SHP77 treated with DMSO at 0.1 percent for 48 hours (cell line): ENCODE measurements at regions not wholly inside any gene's neighbourhood (a gene's known extent, or its start where the extent isn't known, plus 50 kb on each side); places are given as distances from the start of the nearest gene placed in this dataset.
"Not testable (repeated sequence)": the region's sequence is repeated elsewhere in the genome, so short reads cannot be mapped to it uniquely, and the experiment has no call there.

Source experiments
- DNase-seq: peaks from one replicate; lab custom pipeline; 2025; lab: John Stamatoyannopoulos, UW

GRCh38 chr1:5140136-5140535 is 485.7 kb downstream of the AJAP1 start:
- DNase-seq = no peak

- no peak for DNase-seq
These were observed 475.4 kb downstream of the AJAP1 start for GRCh38 chr1:5129746-5130355.

- no peak for DNase-seq
These were observed 470.8 kb downstream of the AJAP1 start for GRCh38 chr1:5125208-5125607.

- DNase-seq = no peak
These were observed 466.1 kb downstream of the AJAP1 start for GRCh38 chr1:5120559-5120958.

GRCh38 chr1:5119366-5120234 is 465.2 kb downstream of the AJAP1 start:
- no peak for DNase-seq

- DNase-seq = not testable (repeated sequence)
These were observed 464.4 kb downstream of the AJAP1 start for GRCh38 chr1:5118771-5119170.

GRCh38 chr1:5118292-5118691 is 463.9 kb downstream of the AJAP1 start:
- not testable (repeated sequence) for DNase-seq

- no peak for DNase-seq
These were observed 457.2 kb downstream of the AJAP1 start for GRCh38 chr1:5111581-5111980.

- DNase-seq = no peak
These were observed 456.1 kb downstream of the AJAP1 start for GRCh38 chr1:5110508-5110907.

- DNase-seq = no peak
These were observed 455.2 kb downstream of the AJAP1 start for GRCh38 chr1:5109633-5110032.

GRCh38 chr1:5108740-5109139 is 454.3 kb downstream of the AJAP1 start:
- DNase-seq = peak; percentile 72

- DNase-seq = no peak
These were observed 451.3 kb downstream of the AJAP1 start for GRCh38 chr1:5105744-5106143.

GRCh38 chr1:5099558-5099957 is 445.1 kb downstream of the AJAP1 start:
- peak; percentile 78 for DNase-seq

GRCh38 chr1:5098981-5099385 is 444.6 kb downstream of the AJAP1 start:
- DNase-seq = no peak

GRCh38 chr1:5093042-5093441 is 438.6 kb downstream of the AJAP1 start:
- no peak for DNase-seq

GRCh38 chr1:5084676-5085075 is 430.3 kb downstream of the AJAP1 start:
- DNase-seq = no peak

- no peak for DNase-seq
These were observed 412.8 kb downstream of the AJAP1 start for GRCh38 chr1:5067246-5067645.

GRCh38 chr1:5053744-5054143 is 399.3 kb downstream of the AJAP1 start:
- no peak for DNase-seq

- DNase-seq = no peak
These were observed 374.7 kb downstream of the AJAP1 start for GRCh38 chr1:5029136-5029535.

- no peak for DNase-seq
These were observed 357.8 kb downstream of the AJAP1 start for GRCh38 chr1:5012249-5012648.

GRCh38 chr1:5010656-5011055 is 356.2 kb downstream of the AJAP1 start:
- no peak for DNase-seq

- DNase-seq = no peak
These were observed 355.8 kb downstream of the AJAP1 start for GRCh38 chr1:5010236-5010635.

- no peak for DNase-seq
These were observed 355.1 kb downstream of the AJAP1 start for GRCh38 chr1:5009376-5010065.
